Neural cell (in vitro differentiated cells): ENCODE measurements at regions not wholly inside any gene's neighbourhood (a gene's known extent, or its start where the extent isn't known, plus 50 kb on each side); places are given as distances from the start of the nearest gene placed in this dataset.

Experiments used
- EZH2 ChIP-seq: fragments of 200-600, 300-800 bp; shearing (Covaris generic), sonication (generic); IDR thresholded peaks from 2 replicates; pipeline ENCODE4 v1.6.1; 2014; ENCODE audit warnings: antibody characterized with exemption, low read length, borderline replicate concordance, mild to moderate bottlenecking; ENCODE audit not compliant: insufficient read depth, poor library complexity, severe bottlenecking
- TF ChIP-seq, protein P1 (sequence below): fragments of 450-650 bp; IDR thresholded peaks from 2 replicates; pipeline ENCODE4 v1.5.1; 2014; ENCODE audit warnings: antibody characterized with exemption, mild to moderate bottlenecking, moderate library complexity; ENCODE audit not compliant: poor library complexity, severe bottlenecking

DNA sequence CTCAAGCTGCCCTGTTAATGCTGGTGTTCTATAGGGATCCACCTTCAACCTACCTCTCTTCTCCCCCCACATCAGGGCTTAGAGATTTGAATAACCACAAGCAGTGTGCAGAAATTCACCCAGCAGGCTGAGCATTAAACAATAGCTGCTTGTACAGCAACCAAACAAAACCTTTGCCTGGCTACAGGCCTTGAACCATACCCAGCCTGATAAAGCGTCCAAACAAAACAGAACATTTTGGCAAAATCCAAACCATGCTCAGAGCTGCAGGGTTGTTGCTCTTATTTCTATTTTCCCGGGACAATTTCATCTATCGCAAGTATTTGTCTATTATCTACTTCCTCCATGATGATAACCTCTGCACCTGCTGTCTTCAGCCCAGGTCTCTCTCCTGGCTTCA lies 142.3 kb downstream of the UNC5CL start:
- no peak for TF ChIP-seq EZH2
- TF ChIP-seq, protein P1, sequence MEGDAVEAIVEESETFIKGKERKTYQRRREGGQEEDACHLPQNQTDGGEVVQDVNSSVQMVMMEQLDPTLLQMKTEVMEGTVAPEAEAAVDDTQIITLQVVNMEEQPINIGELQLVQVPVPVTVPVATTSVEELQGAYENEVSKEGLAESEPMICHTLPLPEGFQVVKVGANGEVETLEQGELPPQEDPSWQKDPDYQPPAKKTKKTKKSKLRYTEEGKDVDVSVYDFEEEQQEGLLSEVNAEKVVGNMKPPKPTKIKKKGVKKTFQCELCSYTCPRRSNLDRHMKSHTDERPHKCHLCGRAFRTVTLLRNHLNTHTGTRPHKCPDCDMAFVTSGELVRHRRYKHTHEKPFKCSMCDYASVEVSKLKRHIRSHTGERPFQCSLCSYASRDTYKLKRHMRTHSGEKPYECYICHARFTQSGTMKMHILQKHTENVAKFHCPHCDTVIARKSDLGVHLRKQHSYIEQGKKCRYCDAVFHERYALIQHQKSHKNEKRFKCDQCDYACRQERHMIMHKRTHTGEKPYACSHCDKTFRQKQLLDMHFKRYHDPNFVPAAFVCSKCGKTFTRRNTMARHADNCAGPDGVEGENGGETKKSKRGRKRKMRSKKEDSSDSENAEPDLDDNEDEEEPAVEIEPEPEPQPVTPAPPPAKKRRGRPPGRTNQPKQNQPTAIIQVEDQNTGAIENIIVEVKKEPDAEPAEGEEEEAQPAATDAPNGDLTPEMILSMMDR = no peak
